ENCODE measurements at regions not wholly inside any gene's neighbourhood (a gene's known extent, or its start where the extent isn't known, plus 50 kb on each side); places are given as distances from the start of the nearest gene placed in this dataset.

- Histone ChIP-seq H3K27me3 (no peaks in the 10 kb centered on the region), H3K27ac (no peak overlapping the region), H3K36me3 (no peaks in the 10 kb centered on the region), H3K4me1 (peaks cover 11% of the 10 kb centered on the region), H3K4me3 (no peak overlapping the region), H3K9me3 (no peaks in the 10 kb centered on the region)
- no peak for TF ChIP-seq EP300 (IDR thresholded peaks at IDR 0.05)
- no peak for TF ChIP-seq POLR2AphosphoS5 (IDR thresholded peaks at IDR 0.05)
- no peak for TF ChIP-seq CTCF (IDR thresholded peaks at IDR 0.05)
- TF ChIP-seq POLR2A (IDR thresholded peaks at IDR 0.05) = no peak
- no peak for DNase-seq (ENCODE audit: low spot score in 2 of 2)
- 89% methylated on average over 3 of the region's 3 CpGs for WGBS
Measured at GRCh38 chr5:74179701-74180100, 460.8 kb downstream of the ENC1 start.

GRCh38 chr5:74179179-74179578, 461.3 kb downstream of the ENC1 start:
- Histone ChIP-seq H3K9me3 (no peaks in the 10 kb centered on the region), H3K36me3 (no peaks in the 10 kb centered on the region), H3K4me3 (no peak overlapping the region), H3K27me3 (no peaks in the 10 kb centered on the region), H3K27ac (no peak overlapping the region), H3K4me1 (peaks cover 11% of the 10 kb centered on the region)
- 59% methylated on average over 2 of the region's 2 CpGs for WGBS
- TF ChIP-seq POLR2A (IDR thresholded peaks at IDR 0.05) (no peak), CTCF (IDR thresholded peaks at IDR 0.05) (no peak), POLR2AphosphoS5 (IDR thresholded peaks at IDR 0.05) (no peak), EP300 (IDR thresholded peaks at IDR 0.05) (no peak)
- DNase-seq (ENCODE audit: low spot score in 2 of 2) = no peak

GRCh38 chr5:74177961-74178360, 462.6 kb downstream of the ENC1 start:
- no peak for DNase-seq (ENCODE audit: low spot score in 2 of 2)
- H3K36me3 ChIP-seq = no peaks in the 10 kb centered on the region
- no peak for TF ChIP-seq POLR2A (IDR thresholded peaks at IDR 0.05)
- no peak for TF ChIP-seq POLR2AphosphoS5 (IDR thresholded peaks at IDR 0.05)
- TF ChIP-seq EP300 (IDR thresholded peaks at IDR 0.05) = no peak
- TF ChIP-seq CTCF (IDR thresholded peaks at IDR 0.05) = no peak
- peaks cover 5% of the 10 kb centered on the region for H3K4me1 ChIP-seq
- H3K27ac ChIP-seq = no peak overlapping the region
- no peaks in the 10 kb centered on the region for H3K27me3 ChIP-seq
- H3K4me3 ChIP-seq = no peak overlapping the region
- 97% methylated on average over 3 of the region's 3 CpGs for WGBS
- H3K9me3 ChIP-seq = no peaks in the 10 kb centered on the region

GRCh38 chr5:74174366-74174765, 466.2 kb downstream of the ENC1 start:
- H3K4me1 ChIP-seq = no peaks in the 10 kb centered on the region
- H3K27ac ChIP-seq = no peak overlapping the region
- DNase-seq (ENCODE audit: low spot score in 2 of 2) = no peak
- TF ChIP-seq POLR2AphosphoS5 (IDR thresholded peaks at IDR 0.05) = no peak
- no peak for TF ChIP-seq CTCF (IDR thresholded peaks at IDR 0.05)
- TF ChIP-seq EP300 (IDR thresholded peaks at IDR 0.05) = no peak
- no peak for TF ChIP-seq POLR2A (IDR thresholded peaks at IDR 0.05)
- 82% methylated on average over 1 of the region's 1 CpG for WGBS
- H3K9me3 ChIP-seq = no peaks in the 10 kb centered on the region
- no peaks in the 10 kb centered on the region for H3K27me3 ChIP-seq
- H3K36me3 ChIP-seq = no peaks in the 10 kb centered on the region
- no peak overlapping the region for H3K4me3 ChIP-seq

- DNase-seq (ENCODE audit: low spot score in 2 of 2) = no peak
- H3K27me3 ChIP-seq = no peaks in the 10 kb centered on the region
- H3K27ac ChIP-seq = no peak overlapping the region
- no peaks in the 10 kb centered on the region for H3K9me3 ChIP-seq
- H3K36me3 ChIP-seq = no peaks in the 10 kb centered on the region
- 97% methylated on average over 7 of the region's 7 CpGs for WGBS
- TF ChIP-seq POLR2AphosphoS5 (IDR thresholded peaks at IDR 0.05) (no peak), CTCF (IDR thresholded peaks at IDR 0.05) (no peak), POLR2A (IDR thresholded peaks at IDR 0.05) (no peak), EP300 (IDR thresholded peaks at IDR 0.05) (no peak)
- no peaks in the 10 kb centered on the region for H3K4me1 ChIP-seq
- H3K4me3 ChIP-seq = no peak overlapping the region
Measured at GRCh38 chr5:74173665-74174064, 466.9 kb downstream of the ENC1 start.
